Prostate gland (tissue), 2 donors: ENCODE measurements at regions not wholly inside any gene's neighbourhood (a gene's known extent, or its start where the extent isn't known, plus 50 kb on each side); places are given as distances from the start of the nearest gene placed in this dataset.

ENCODE experiments used
- CTCF ChIP-seq, 4 experiments: fragments of 200-600 bp in 2 of 4; fragments of 450-650 bp in 2 of 4; sonication (generic) in 2 of 4; IDR thresholded peaks; 1 replicate in 3 of 4; 2 replicates in 1 of 4; pipeline ENCODE4 v1.5.1; 2016 to 2019; ENCODE audit warnings: antibody characterized with exemption in 4 of 4, mild to moderate bottlenecking in 2 of 4, moderate library complexity in 2 of 4
- POLR2A ChIP-seq: fragments of 450-650 bp; IDR thresholded peaks from one replicate; pipeline ENCODE4 v1.6.1; 2016; ENCODE audit warnings: antibody characterized with exemption, mild to moderate bottlenecking

GRCh38 chr6:98323605-98324004 lies 510.8 kb upstream of the POU3F2 start:
- TF ChIP-seq CTCF (IDR thresholded peaks at IDR 0.05) (no peak), POLR2A (no peak)
